ENCODE measurements at regions not wholly inside any gene's neighbourhood (a gene's known extent, or its start where the extent isn't known, plus 50 kb on each side); places are given as distances from the start of the nearest gene placed in this dataset.

DNA sequence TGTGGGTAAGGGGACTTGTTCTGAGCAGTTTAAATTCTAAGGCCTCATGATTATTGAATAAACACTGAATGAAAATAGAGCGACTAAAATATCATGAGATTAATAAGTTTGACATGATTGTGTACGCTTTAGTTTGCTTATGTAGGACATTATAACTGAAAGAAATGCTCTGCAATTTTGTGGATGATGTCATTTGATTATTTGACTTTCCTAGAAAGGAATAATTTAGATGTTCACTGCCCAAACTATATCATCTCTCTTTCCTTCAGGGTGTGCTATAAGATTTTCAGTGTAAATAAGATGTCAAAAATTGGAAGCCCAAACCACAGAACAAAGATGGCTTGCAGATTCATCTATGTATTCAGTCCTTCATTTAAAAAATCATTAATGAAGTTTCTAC lies 115.7 kb upstream of the MTAP start:
- no peak for ATAC-seq
- Histone ChIP-seq H3K27me3 (no peaks in the 10 kb centered on the region), H3K4me3 (no peak overlapping the region), H3K4me1 (peaks cover 0 to 10% (median 0%) of the 10 kb centered on the region in 3 donors), H3K36me3 (no peaks in the 10 kb centered on the region), H3K9me3 (no peaks in the 10 kb centered on the region), H3K27ac (no peak overlapping the region)
- WGBS, 2 donors (ENCODE audit: low coverage in 1 of 2), result 57 to 78% methylated on average over 2 of the region's 2 CpGs
- TF ChIP-seq CTCF (IDR thresholded peaks at IDR 0.05) (no peak), POLR2A (IDR thresholded peaks at IDR 0.05) (no peak)

GRCh38 chr9:21687351-21687750 lies 115.1 kb upstream of the MTAP start:
- no peaks in the 10 kb centered on the region for H3K9me3 ChIP-seq
- H3K4me1 ChIP-seq, result peaks cover 0 to 10% (median 0%) of the 10 kb centered on the region in 3 donors
- TF ChIP-seq CTCF (IDR thresholded peaks at IDR 0.05) (no peak), POLR2AphosphoS5 (IDR thresholded peaks at IDR 0.05) (no peak), EP300 (IDR thresholded peaks at IDR 0.05) (no peak), POLR2A (IDR thresholded peaks at IDR 0.05) (no peak)
- no peak for ATAC-seq
- no peaks in the 10 kb centered on the region for H3K36me3 ChIP-seq
- no peak overlapping the region for H3K27ac ChIP-seq
- no peaks in the 10 kb centered on the region for H3K27me3 ChIP-seq
- no peak overlapping the region for H3K4me3 ChIP-seq

- H3K4me1 ChIP-seq, result peaks cover 0 to 10% (median 0%) of the 10 kb centered on the region in 3 donors
- H3K27me3 ChIP-seq, result no peaks in the 10 kb centered on the region
- peak; percentile 34 for ATAC-seq
- TF ChIP-seq POLR2A (IDR thresholded peaks at IDR 0.05) (no peak), CTCF (IDR thresholded peaks at IDR 0.05) (no peak), POLR2AphosphoS5 (IDR thresholded peaks at IDR 0.05) (peak; percentile 9), EP300 (IDR thresholded peaks at IDR 0.05) (no peak)
- H3K27ac ChIP-seq, result no peak overlapping the region
- H3K36me3 ChIP-seq, result no peaks in the 10 kb centered on the region
- 58 to 59% methylated on average over 8 of the region's 8 CpGs for WGBS, 2 donors (ENCODE audit: low coverage in 1 of 2)
- peak overlapping the region in 1 of 2 donors; percentile 5 for H3K4me3 ChIP-seq
- H3K9me3 ChIP-seq, result no peaks in the 10 kb centered on the region
Measured at GRCh38 chr9:21688108-21689102, 114.0 kb upstream of the MTAP start.

DNA sequence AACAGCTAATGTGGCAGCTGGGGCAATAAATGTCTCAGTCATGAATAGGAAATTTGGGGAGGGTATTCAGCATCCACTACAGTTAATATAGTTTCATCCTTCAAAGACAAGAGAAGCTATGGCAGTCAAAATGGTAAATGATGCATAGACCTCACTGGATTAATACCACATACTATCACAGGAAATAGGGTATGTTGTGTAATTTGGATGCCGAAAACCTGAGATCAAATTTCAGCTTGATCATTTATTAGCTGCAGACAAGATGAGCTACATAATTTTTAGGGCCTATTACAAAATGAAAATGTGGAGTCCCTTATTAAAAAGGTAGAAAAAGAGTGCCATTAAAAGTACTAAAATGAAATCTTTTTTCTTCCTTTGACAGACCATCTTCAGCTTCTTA lies 112.6 kb upstream of the MTAP start:
- WGBS, 2 donors (ENCODE audit: low coverage in 1 of 2), result 85 to 100% methylated on average over 1 of the region's 1 CpG
- no peaks in the 10 kb centered on the region for H3K27me3 ChIP-seq
- TF ChIP-seq CTCF (IDR thresholded peaks at IDR 0.05) (no peak), EP300 (IDR thresholded peaks at IDR 0.05) (no peak), POLR2AphosphoS5 (IDR thresholded peaks at IDR 0.05) (no peak), POLR2A (IDR thresholded peaks at IDR 0.05) (no peak)
- no peak for ATAC-seq
- no peaks in the 10 kb centered on the region for H3K9me3 ChIP-seq
- H3K27ac ChIP-seq, result no peak overlapping the region
- no peaks in the 10 kb centered on the region for H3K36me3 ChIP-seq
- H3K4me3 ChIP-seq, result no peak overlapping the region
- peaks cover 0 to 10% (median 0%) of the 10 kb centered on the region in 3 donors for H3K4me1 ChIP-seq

DNA sequence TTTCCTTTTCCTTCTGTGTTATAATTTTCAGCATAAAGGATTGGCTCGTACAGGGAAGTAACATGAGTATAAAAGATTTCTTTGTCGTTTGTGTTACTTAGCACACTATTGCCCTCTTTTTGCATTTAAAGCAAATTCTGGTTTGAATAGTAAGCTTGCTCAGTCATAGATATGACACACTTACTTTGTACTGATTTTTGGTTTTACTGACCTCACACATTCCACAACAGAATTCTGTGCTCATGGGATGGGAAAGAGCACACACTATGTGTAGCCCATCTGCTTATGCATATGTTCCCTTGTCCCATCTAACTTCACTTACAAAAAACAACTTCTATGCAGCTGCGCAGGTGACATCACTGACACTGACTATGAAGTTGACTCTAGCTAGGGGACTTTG lies 111.9 kb upstream of the MTAP start:
- H3K36me3 ChIP-seq, result no peaks in the 10 kb centered on the region
- ATAC-seq, result no peak
- TF ChIP-seq POLR2A (IDR thresholded peaks at IDR 0.05) (no peak), POLR2AphosphoS5 (IDR thresholded peaks at IDR 0.05) (no peak), CTCF (IDR thresholded peaks at IDR 0.05) (no peak)
- H3K4me1 ChIP-seq, result peaks cover 0 to 10% (median 0%) of the 10 kb centered on the region in 3 donors
- H3K9me3 ChIP-seq, result peaks cover 0 to 4% (median 0%) of the 10 kb centered on the region in 3 donors
- H3K27ac ChIP-seq, result no peak overlapping the region
- WGBS, 2 donors (ENCODE audit: low coverage in 1 of 2), result 50 to 54% methylated on average over 3 of the region's 3 CpGs
- no peaks in the 10 kb centered on the region for H3K27me3 ChIP-seq
- H3K4me3 ChIP-seq, result no peak overlapping the region

Measured in gastroesophageal sphincter (tissue), 4 donors.